ENCODE measurements at regions not wholly inside any gene's neighbourhood (a gene's known extent, or its start where the extent isn't known, plus 50 kb on each side); places are given as distances from the start of the nearest gene placed in this dataset.
"Not testable (repeated sequence)": the region's sequence is repeated elsewhere in the genome, so short reads cannot be mapped to it uniquely, and the experiment has no call there.

GRCh38 chr21:7916329-7917303 lies 2604.8 kb upstream of the TPTE start:
- Mint-ChIP-seq H3K9me3 (peaks cover 0 to 26% (median 0%) of the 10 kb centered on the region in 7 donors), H3K36me3 (peaks cover 0 to 23% of the 10 kb centered on the region in 2 donors), H3K27me3 (no peaks in the 10 kb centered on the region), H3K4me3 (no peak overlapping the region), H3K4me1 (no peaks in the 10 kb centered on the region), H3K27ac (no peak overlapping the region)
- DNase-seq: no peak
- ATAC-seq (ENCODE audit: low read depth in 2 of 2): no peak

GRCh38 chr21:7917729-7918128 lies 2603.7 kb upstream of the TPTE start:
- Mint-ChIP-seq H3K27ac (no peak overlapping the region), H3K27me3 (no peaks in the 10 kb centered on the region), H3K4me3 (no peak overlapping the region), H3K36me3 (peaks cover 0 to 23% of the 10 kb centered on the region in 2 donors), H3K4me1 (no peaks in the 10 kb centered on the region), H3K9me3 (peaks cover 0 to 26% (median 0%) of the 10 kb centered on the region in 7 donors)
- ATAC-seq (ENCODE audit: low read depth in 2 of 2) (no peak), DNase-seq (no peak)

- not testable (repeated sequence) for ATAC-seq (ENCODE audit: low read depth in 2 of 2); DNase-seq; H3K27me3 Mint-ChIP-seq; H3K4me3 Mint-ChIP-seq; H3K9me3 Mint-ChIP-seq; H3K27ac Mint-ChIP-seq
- peaks cover 0 to 24% of the 10 kb centered on the region in 2 donors for H3K36me3 Mint-ChIP-seq
- H3K4me1 Mint-ChIP-seq: peaks cover 0 to 11% (median 5%) of the 10 kb centered on the region in 3 donors
Measured at GRCh38 chr21:7925918-7926582, 2595.3 kb upstream of the TPTE start.

GRCh38 chr21:7928528-7928927 lies 2592.9 kb upstream of the TPTE start:
- H3K27me3 Mint-ChIP-seq; H3K27ac Mint-ChIP-seq; DNase-seq; ATAC-seq (ENCODE audit: low read depth in 2 of 2); H3K4me3 Mint-ChIP-seq: not testable (repeated sequence)
- Mint-ChIP-seq H3K4me1 (peaks cover 0 to 11% (median 5%) of the 10 kb centered on the region in 3 donors), H3K36me3 (peaks cover 0 to 31% of the 10 kb centered on the region in 2 donors), H3K9me3 (peaks cover 0 to 33% (median 0%) of the 10 kb centered on the region in 7 donors)

- H3K27me3 Mint-ChIP-seq; H3K27ac Mint-ChIP-seq; ATAC-seq (ENCODE audit: low read depth in 2 of 2); DNase-seq; H3K4me3 Mint-ChIP-seq: not testable (repeated sequence)
- Mint-ChIP-seq H3K4me1 (peaks cover 0 to 11% (median 5%) of the 10 kb centered on the region in 3 donors), H3K36me3 (peaks cover 0 to 38% of the 10 kb centered on the region in 2 donors), H3K9me3 (peaks cover 0 to 44% (median 0%) of the 10 kb centered on the region in 7 donors)
Measured at GRCh38 chr21:7929586-7929985, 2591.8 kb upstream of the TPTE start.

GRCh38 chr21:7930445-7930844 lies 2590.9 kb upstream of the TPTE start:
- H3K27ac Mint-ChIP-seq; H3K4me3 Mint-ChIP-seq; ATAC-seq (ENCODE audit: low read depth in 2 of 2); H3K27me3 Mint-ChIP-seq; DNase-seq: not testable (repeated sequence)
- H3K9me3 Mint-ChIP-seq: peaks cover 0 to 53% (median 0%) of the 10 kb centered on the region in 7 donors
- peaks cover 0 to 39% of the 10 kb centered on the region in 2 donors for H3K36me3 Mint-ChIP-seq
- peaks cover 0 to 11% (median 5%) of the 10 kb centered on the region in 3 donors for H3K4me1 Mint-ChIP-seq

GRCh38 chr21:7932113-7932512 lies 2589.3 kb upstream of the TPTE start:
- not testable (repeated sequence) for H3K27ac Mint-ChIP-seq; H3K27me3 Mint-ChIP-seq; DNase-seq; ATAC-seq (ENCODE audit: low read depth in 2 of 2); H3K4me3 Mint-ChIP-seq
- peaks cover 0 to 69% (median 0%) of the 10 kb centered on the region in 7 donors for H3K9me3 Mint-ChIP-seq
- peaks cover 0 to 11% (median 5%) of the 10 kb centered on the region in 3 donors for H3K4me1 Mint-ChIP-seq
- H3K36me3 Mint-ChIP-seq: peaks cover 0 to 39% of the 10 kb centered on the region in 2 donors

- not testable (repeated sequence) for H3K4me3 Mint-ChIP-seq; DNase-seq; ATAC-seq (ENCODE audit: low read depth in 2 of 2); H3K27me3 Mint-ChIP-seq; H3K27ac Mint-ChIP-seq
- H3K4me1 Mint-ChIP-seq: peaks cover 0 to 14% (median 5%) of the 10 kb centered on the region in 3 donors
- peaks cover 0 to 76% (median 0%) of the 10 kb centered on the region in 7 donors for H3K9me3 Mint-ChIP-seq
- peaks cover 0 to 44% of the 10 kb centered on the region in 2 donors for H3K36me3 Mint-ChIP-seq
Measured at GRCh38 chr21:7932834-7933233, 2588.5 kb upstream of the TPTE start.

- Mint-ChIP-seq H3K27me3 (no peaks in the 10 kb centered on the region), H3K27ac (no peak overlapping the region), H3K4me1 (peaks cover 0 to 9% (median 1%) of the 10 kb centered on the region in 3 donors), H3K9me3 (peaks cover 0 to 87% (median 0%) of the 10 kb centered on the region in 7 donors), H3K4me3 (no peak overlapping the region), H3K36me3 (peaks cover 0 to 36% of the 10 kb centered on the region in 2 donors)
- DNase-seq (no peak), ATAC-seq (ENCODE audit: low read depth in 2 of 2) (no peak)
Measured at GRCh38 chr21:7933923-7934322, 2587.5 kb upstream of the TPTE start.

- Mint-ChIP-seq H3K36me3 (peaks cover 0 to 27% of the 10 kb centered on the region in 2 donors), H3K4me1 (peaks cover 0 to 20% (median 0%) of the 10 kb centered on the region in 3 donors), H3K9me3 (peaks cover 0 to 100% (median 0%) of the 10 kb centered on the region in 7 donors)
- DNase-seq; H3K27ac Mint-ChIP-seq; H3K27me3 Mint-ChIP-seq; H3K4me3 Mint-ChIP-seq; ATAC-seq (ENCODE audit: low read depth in 2 of 2): not testable (repeated sequence)
Measured at GRCh38 chr21:7937297-7937696, 2584.1 kb upstream of the TPTE start.

GRCh38 chr21:7938223-7938622 lies 2583.2 kb upstream of the TPTE start:
- peaks cover 0 to 100% (median 0%) of the 10 kb centered on the region in 7 donors for H3K9me3 Mint-ChIP-seq
- H3K27ac Mint-ChIP-seq; H3K27me3 Mint-ChIP-seq; DNase-seq; H3K4me3 Mint-ChIP-seq; ATAC-seq (ENCODE audit: low read depth in 2 of 2): not testable (repeated sequence)
- peaks cover 0 to 25% of the 10 kb centered on the region in 2 donors for H3K36me3 Mint-ChIP-seq
- peaks cover 0 to 20% (median 0%) of the 10 kb centered on the region in 3 donors for H3K4me1 Mint-ChIP-seq

GRCh38 chr21:7941432-7941831 lies 2580.0 kb upstream of the TPTE start:
- Mint-ChIP-seq H3K9me3 (peaks cover 0 to 100% (median 0%) of the 10 kb centered on the region in 7 donors), H3K36me3 (peaks cover 0 to 37% of the 10 kb centered on the region in 2 donors), H3K4me1 (peaks cover 0 to 37% (median 0%) of the 10 kb centered on the region in 3 donors), H3K27ac (peak overlapping the region in 1 of 6 donors; percentile 5)
- not testable (repeated sequence) for ATAC-seq (ENCODE audit: low read depth in 2 of 2); H3K27me3 Mint-ChIP-seq; DNase-seq; H3K4me3 Mint-ChIP-seq

GRCh38 chr21:7942219-7942618 lies 2579.2 kb upstream of the TPTE start:
- ATAC-seq (ENCODE audit: low read depth in 2 of 2); H3K4me3 Mint-ChIP-seq; DNase-seq; H3K27me3 Mint-ChIP-seq; H3K27ac Mint-ChIP-seq: not testable (repeated sequence)
- H3K4me1 Mint-ChIP-seq: peaks cover 0 to 39% (median 0%) of the 10 kb centered on the region in 3 donors
- H3K36me3 Mint-ChIP-seq: peaks cover 0 to 44% of the 10 kb centered on the region in 2 donors
- H3K9me3 Mint-ChIP-seq: peaks cover 0 to 100% (median 0%) of the 10 kb centered on the region in 7 donors

Data from naive B cell (primary cell).